Hindlimb muscle (tissue), 1 donor: ENCODE measurements at regions not wholly inside any gene's neighbourhood (a gene's known extent, or its start where the extent isn't known, plus 50 kb on each side); places are given as distances from the start of the nearest gene placed in this dataset.

Experiments
- DNase-seq: peaks from one replicate; pipeline ENCODE4 v3.0.0-alpha.2; 2013

DNA sequence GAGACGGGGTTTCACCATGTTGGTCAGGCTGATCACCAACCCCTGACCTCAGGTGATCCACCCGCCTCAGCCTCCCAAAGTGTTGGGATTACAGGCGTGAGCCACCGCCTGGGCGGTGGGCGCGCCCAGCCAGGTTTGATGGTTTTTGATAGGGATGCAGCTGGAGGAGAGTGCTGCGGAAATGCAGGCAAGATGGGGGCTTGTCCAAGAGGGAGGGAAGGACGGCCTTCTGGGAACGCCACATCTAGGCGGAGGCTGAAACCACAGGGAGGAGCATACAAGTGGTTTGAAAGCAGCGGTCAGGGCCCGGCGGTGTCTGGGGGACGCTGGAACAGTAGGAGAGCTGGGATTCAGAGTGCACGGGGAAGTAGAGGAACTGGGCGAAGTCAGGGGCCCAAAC, 134.6 kb downstream of the VRK1 start:
- no peak for DNase-seq

- no peak for DNase-seq
Observed at GRCh38 chr14:96934638-96935330, 137.6 kb downstream of the VRK1 start.

DNA sequence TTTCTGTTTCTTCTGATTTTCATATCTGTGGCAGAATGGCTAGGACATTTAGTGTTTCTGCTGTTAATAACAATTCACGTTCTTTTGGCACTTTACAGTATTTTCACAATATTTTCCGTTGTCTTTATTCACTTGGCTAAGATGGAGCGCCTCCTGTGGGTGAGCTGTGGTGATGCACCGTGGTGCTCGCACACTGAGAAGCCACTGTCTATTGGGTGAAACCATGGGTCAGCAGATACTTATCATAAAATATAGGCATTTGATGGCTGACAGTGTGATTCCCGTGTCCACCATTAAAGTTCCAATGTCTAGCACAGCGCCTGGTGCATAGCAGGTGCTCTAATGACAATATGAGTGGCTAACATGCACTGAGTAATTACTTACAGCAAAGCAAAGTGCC, 141.8 kb downstream of the VRK1 start:
- DNase-seq: no peak

DNA sequence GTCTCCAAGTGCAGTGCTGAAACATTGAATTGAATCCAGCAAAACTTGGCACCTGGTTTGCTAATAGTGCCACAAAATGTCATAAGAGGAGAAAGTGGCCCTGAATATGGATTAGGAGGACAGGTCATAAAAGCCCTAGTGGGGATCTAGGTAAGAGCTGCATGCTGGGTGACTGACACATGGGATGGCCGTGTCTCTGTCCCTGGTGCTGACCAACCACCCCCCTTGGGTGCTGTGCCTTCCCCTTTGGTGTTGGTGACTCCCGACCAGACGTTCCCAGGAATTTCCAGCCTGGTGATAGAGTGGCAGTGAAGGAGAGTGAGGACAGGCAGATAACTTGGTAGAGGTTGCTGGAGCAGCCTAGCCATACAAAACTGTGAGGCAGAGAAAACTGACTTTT, 142.8 kb downstream of the VRK1 start:
- DNase-seq: no peak

GRCh38 chr14:96944297-96944696, 147.1 kb downstream of the VRK1 start:
- DNase-seq: no peak

DNA sequence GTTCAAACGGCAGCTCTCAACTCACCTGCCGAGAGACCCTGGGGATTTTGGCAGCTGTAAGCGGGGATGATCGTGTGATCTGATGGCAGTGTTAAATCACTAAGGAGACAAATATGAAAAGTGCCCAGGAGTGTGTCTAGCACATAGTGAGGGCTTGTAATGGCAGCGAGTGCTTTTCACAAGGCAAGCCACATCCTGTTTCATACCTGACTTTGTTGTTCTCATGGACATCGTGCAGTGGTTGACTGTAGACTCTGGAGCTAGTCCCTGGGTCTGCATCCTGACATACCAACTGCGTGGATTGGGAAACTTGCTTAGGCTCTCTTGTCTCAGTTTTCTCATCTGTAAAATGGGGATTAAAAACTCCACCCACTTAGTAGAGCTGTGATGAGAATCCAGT, 148.5 kb downstream of the VRK1 start:
- DNase-seq: no peak

GRCh38 chr14:96949594-96949993, 152.4 kb downstream of the VRK1 start:
- no peak for DNase-seq

- DNase-seq: no peak
Observed at GRCh38 chr14:96951511-96951910, 154.3 kb downstream of the VRK1 start.

GRCh38 chr14:96953087-96953874, 156.1 kb downstream of the VRK1 start:
- no peak for DNase-seq

GRCh38 chr14:96953875-96954185, 156.6 kb downstream of the VRK1 start:
- no peak for DNase-seq

GRCh38 chr14:96956464-96957239, 159.5 kb downstream of the VRK1 start:
- no peak for DNase-seq

DNA sequence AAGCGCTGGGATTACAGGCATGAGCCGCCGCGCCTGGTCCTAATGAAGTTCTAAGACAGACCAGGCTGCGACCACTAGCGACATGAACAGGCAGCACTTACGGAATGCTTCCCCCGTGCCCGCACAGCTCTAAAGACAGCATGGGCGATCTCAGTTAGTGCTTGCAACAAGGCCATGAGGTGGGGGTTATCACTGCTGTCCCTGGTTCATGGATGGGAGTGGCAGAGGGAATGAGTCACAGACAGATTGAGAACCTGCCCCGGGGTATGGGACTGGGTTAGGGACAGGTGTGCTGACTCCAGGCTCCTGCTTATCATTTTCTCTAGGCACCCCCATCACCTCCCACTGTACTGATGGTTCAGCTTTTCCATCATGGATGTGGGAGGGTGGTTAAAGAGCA, 160.9 kb downstream of the VRK1 start:
- no peak for DNase-seq

DNA sequence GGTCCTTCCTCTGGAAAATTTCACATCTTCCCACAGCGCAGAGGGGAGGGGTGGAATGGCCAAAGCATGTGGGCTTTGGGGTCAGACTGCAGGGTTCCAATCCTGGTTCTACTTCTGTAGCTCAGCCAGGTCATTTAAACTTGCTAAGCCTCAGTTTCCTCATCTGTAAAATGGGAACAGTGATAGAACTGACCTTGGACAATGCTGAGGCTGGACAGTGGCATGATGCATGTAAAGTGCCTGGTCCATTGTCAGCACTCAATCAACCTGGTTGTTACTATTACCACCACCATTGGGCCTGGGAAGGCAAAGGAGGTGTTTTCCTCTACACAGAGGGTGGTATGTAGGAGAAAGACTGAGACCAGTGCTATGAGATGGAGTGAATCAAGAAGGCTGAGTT, 162.8 kb downstream of the VRK1 start:
- DNase-seq: no peak

- DNase-seq: no peak
Observed at GRCh38 chr14:96960598-96961116, 163.5 kb downstream of the VRK1 start.

- no peak for DNase-seq
Observed at GRCh38 chr14:96961895-96962294, 164.7 kb downstream of the VRK1 start.

GRCh38 chr14:96962337-96962736, 165.2 kb downstream of the VRK1 start:
- DNase-seq: no peak

GRCh38 chr14:96964726-96965415, 167.7 kb downstream of the VRK1 start:
- no peak for DNase-seq

- DNase-seq: no peak
Observed at GRCh38 chr14:96965885-96966595, 168.9 kb downstream of the VRK1 start.

DNA sequence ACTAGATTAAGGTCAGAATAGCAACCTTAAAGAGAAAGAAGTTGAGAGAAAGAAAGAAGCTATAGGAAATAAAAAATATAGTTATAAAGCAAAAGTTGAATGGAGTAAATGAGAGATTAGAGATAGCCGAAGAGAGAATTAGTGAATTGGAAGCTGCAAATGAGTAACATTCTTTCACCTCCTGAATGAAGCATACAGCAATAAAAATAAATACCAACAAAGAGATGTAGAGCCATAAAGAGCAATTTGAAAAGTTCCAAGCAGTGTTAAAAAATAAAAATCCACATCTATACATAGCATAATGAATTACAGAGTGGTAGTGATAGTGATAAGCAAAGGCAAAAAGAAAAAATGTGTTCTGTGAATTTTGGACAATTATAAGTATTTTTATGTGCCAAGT, 177.9 kb downstream of the VRK1 start:
- no peak for DNase-seq

- no peak for DNase-seq
Observed at GRCh38 chr14:96978525-96979272, 181.5 kb downstream of the VRK1 start.

- DNase-seq: no peak
Observed at GRCh38 chr14:96979611-96980074, 182.5 kb downstream of the VRK1 start.
